ENCODE measurements at regions not wholly inside any gene's neighbourhood (a gene's known extent, or its start where the extent isn't known, plus 50 kb on each side); places are given as distances from the start of the nearest gene placed in this dataset.
"Not testable (repeated sequence)": the region's sequence is repeated elsewhere in the genome, so short reads cannot be mapped to it uniquely, and the experiment has no call there.

GRCh38 chr14:30450631-30451545 lies 108.1 kb upstream of the G2E3 start:
- DNase-seq: no peak

GRCh38 chr14:30456296-30456695 lies 102.7 kb upstream of the G2E3 start:
- DNase-seq: no peak

- no peak for DNase-seq
Observed at GRCh38 chr14:30462358-30462757, 96.6 kb upstream of the G2E3 start.

- no peak for DNase-seq
Observed at GRCh38 chr14:30464481-30464880, 94.5 kb upstream of the G2E3 start.

GRCh38 chr14:30468354-30468753 lies 90.6 kb upstream of the G2E3 start:
- no peak for DNase-seq

- no peak for DNase-seq
Observed at GRCh38 chr14:30471980-30472379, 87.0 kb upstream of the G2E3 start.

- not testable (repeated sequence) for DNase-seq
Observed at GRCh38 chr14:30473846-30474696, 84.9 kb upstream of the G2E3 start.

- DNase-seq: no peak
Observed at GRCh38 chr14:30482276-30482675, 76.7 kb upstream of the G2E3 start.

- no peak for DNase-seq
Observed at GRCh38 chr14:30484201-30484600, 74.8 kb upstream of the G2E3 start.

GRCh38 chr14:30484976-30485375 lies 74.0 kb upstream of the G2E3 start:
- no peak for DNase-seq

- DNase-seq: no peak
Observed at GRCh38 chr14:30496852-30497251, 62.1 kb upstream of the G2E3 start.

- DNase-seq: no peak
Observed at GRCh38 chr14:30499358-30499757, 59.6 kb upstream of the G2E3 start.

GRCh38 chr14:30500222-30500621 lies 58.7 kb upstream of the G2E3 start:
- no peak for DNase-seq

GRCh38 chr14:30507209-30507608 lies 51.7 kb upstream of the G2E3 start:
- no peak for DNase-seq
